HTR-8/SVneo (cell line): ENCODE measurements at regions not wholly inside any gene's neighbourhood (a gene's known extent, or its start where the extent isn't known, plus 50 kb on each side); places are given as distances from the start of the nearest gene placed in this dataset.

Source experiments
- DNase-seq: peaks from one replicate; pipeline ENCODE4 v3.0.0; 2011; ENCODE audit warnings: low spot score, mixed read lengths; ENCODE audit not compliant: insufficient read length
- FAIRE-seq: peaks from 2 replicates; lab custom pipeline; 2011; peaks lifted over from hg19 to GRCh38; lab: Jason Lieb, UNC

GRCh38 chr6:139577763-139578604 is 203.5 kb upstream of the CITED2 start:
- peak; percentile 59 for DNase-seq
- peak; percentile 16 for FAIRE-seq

GRCh38 chr6:139577124-139577762 is 202.8 kb upstream of the CITED2 start:
- no peak for FAIRE-seq
- DNase-seq: no peak

- DNase-seq (no peak), FAIRE-seq (no peak)
These were observed 197.6 kb upstream of the CITED2 start for GRCh38 chr6:139572001-139572400.

GRCh38 chr6:139570166-139570565 is 195.7 kb upstream of the CITED2 start:
- FAIRE-seq: no peak

DNA sequence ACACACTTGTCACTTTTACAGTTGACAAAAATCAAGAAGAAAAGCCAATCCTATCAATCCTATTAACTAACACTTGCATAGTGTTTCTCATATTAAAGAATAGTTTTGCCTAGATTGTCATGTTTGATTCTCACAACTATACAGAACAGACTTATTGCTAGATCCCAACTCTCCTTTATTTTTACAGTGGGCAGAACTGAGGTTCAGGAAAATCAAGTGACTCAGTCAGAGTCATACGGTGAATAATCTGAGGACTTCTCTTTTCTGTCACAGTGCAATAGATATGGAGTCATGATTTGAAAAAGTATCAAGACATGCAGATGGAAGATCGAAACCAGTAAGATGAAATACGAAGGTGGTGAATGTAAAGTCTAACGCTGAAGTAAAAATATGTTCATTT is 195.1 kb upstream of the CITED2 start:
- DNase-seq (no peak), FAIRE-seq (no peak)

More at GRCh38 chr6:139570166-139570565, 195.7 kb upstream of the CITED2 start:
- DNase-seq: no peak

DNA sequence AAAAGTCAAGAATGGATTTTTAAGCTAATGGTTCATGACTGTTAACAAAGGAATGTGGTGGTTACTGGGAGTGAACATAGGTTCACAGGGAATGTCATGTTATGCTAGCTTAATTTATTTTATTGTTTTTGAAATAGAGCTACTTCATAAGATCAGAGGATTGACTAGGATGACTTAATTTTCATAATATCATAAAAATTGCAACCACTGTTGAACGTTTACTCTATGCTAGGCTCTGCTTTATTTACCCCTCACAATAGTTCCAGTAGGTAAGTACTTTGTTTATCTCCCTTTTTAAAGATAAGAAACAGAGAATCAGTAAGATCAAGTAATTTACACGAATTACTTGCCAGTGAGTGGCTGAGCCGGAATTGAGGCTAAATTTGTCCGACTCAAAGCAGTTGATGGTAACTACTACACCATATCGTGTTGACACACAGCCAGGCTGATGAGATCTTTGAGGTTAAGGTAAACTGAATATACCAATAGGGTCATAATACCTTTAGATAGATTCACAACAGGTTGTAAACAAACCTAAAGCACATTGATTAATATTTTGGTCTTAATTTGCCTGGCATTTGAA is 194.6 kb upstream of the CITED2 start:
- FAIRE-seq: peak; percentile 9

DNA sequence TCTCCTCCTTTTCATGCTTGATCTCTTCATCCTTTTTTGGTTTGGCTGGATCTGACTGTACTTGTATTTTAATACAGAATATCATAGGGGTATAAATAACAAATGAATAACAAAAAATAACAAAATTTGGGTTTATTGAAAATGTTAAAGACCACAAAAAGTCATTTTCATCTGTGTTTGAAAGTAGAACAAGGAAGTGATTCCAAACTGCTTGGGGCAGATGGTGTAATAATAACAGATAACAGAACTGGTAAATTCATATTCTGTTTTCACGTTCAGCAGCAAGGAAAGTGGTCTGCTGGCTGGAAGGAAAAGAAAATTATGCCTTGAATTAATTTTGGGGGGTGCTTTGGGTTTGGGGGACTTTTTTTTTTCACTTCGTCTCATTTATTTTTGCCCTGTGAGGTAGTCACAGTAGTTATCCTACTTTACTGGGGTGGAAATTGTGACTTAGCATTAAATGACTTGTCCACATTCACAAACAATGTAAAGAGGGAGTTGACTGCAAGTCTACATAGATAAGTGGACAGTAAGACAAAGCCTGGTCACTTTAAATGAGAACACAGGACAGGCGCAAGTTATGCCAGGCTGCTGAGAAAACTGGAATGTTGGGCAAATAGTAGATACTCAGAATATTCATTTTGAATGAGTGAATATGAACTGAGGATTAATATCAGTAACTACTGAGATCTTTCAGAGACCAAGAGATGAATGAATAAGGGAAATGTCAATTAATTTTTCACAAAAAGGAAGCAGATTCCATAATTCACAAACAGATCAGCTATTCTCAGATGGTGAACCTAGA is 193.9 kb upstream of the CITED2 start:
- DNase-seq: no peak
- FAIRE-seq: no peak

More for the DNA sequence above, 194.6 kb upstream of the CITED2 start:
- peak; percentile 71 for DNase-seq

DNA sequence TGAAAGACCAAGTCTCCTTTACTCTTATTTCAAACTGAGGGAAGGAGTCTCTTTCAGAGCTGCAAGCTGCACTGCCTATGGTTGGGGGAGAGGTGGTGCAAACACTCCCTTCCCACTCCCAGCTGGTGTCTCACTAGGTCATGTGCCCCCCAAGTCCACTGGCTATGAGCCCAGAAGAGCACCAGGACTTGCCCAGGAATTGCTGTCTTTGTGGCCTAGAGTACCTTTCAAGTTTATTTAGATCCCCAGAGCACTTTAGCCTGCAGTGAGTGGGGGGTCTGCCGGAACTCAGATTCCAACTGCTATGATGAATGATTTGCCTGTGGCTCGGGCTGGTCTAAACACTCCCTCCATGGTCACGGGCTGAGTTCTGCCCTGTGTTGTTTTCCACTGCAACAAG is 192.6 kb upstream of the CITED2 start:
- FAIRE-seq (peak; percentile 42), DNase-seq (no peak)

DNA sequence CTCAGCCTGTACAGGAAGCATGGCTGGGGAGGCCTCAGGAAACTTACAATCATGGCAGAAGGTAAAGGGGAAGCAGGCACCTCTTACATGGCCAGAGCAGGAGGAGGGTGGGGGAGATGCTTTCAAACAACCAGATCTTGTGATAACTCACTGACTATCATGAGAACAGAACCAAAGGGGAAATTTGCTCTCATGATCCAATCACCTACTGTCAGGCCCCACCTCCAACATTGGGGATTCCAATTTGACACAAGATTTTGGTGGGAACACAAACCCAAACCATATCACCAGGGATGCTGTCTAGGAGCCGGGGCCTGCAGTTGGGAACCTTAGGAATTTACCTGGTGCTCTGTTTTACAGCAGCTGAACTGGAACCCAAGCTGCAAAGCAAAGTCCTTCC is 191.1 kb upstream of the CITED2 start:
- no peak for DNase-seq
- FAIRE-seq: no peak

GRCh38 chr6:139557547-139557946 is 183.1 kb upstream of the CITED2 start:
- FAIRE-seq: no peak
- DNase-seq: no peak

- no peak for DNase-seq
- no peak for FAIRE-seq
These were observed 182.1 kb upstream of the CITED2 start for GRCh38 chr6:139556532-139556931.

DNA sequence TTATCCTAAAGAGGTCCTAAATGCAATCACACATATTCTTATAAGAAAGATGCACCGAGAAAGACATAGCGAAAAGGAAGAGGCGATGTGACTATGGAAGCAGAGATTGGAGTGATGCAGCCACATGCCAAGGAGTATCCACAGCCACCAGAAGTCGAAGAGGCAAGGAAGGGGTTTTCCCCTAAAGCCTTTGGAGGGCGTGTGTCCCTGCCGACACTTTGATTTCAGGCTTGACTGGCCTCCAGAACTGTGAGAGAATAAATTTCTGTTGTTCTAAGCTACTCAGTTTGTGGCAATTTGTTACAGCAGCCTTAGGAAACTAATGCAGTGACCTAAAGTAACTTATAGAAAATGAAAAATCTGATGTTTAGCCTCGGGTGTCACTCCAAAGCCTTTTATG is 179.5 kb upstream of the CITED2 start:
- no peak for DNase-seq
- FAIRE-seq: no peak

DNA sequence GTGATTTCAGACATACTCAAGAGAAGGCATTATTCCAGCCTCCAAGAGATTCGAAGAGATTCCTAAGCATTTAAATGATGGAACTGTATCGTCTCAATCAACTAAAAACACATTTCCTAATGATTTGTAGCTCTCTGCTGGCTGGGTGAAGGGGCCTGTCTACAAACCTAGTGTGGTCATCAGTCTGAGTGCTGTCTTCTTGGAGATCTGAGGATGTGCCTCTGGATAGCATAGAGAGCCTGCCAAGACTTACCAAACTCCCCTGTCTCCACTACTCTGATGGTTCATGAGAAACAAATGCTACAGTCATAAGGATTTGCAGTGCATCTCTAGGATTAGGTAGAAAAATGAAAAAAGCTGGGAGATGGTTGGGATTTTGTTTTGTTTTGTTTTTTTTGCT is 176.9 kb upstream of the CITED2 start:
- no peak for DNase-seq
- FAIRE-seq: no peak

DNA sequence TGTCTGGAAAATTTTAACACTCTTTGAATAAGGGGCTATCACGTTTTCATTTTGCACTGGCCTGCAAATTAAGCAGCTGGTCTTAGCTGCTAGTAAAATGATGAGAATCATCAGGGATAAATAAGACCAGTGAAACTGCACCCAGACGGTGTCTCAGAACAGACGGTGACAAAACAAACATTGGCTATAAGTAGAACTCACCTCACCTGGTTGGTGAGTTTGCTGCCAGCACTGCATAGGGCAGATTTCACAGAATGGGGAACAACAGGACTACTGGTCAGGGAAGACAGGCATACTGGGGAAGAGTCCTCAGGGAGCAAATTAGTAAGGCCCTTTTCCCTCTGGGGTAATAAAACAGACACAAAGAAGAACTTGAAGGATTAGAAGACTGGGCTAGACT is 175.9 kb upstream of the CITED2 start:
- FAIRE-seq: no peak
- DNase-seq: no peak

GRCh38 chr6:139549561-139550070 is 175.2 kb upstream of the CITED2 start:
- DNase-seq (no peak), FAIRE-seq (no peak)

- DNase-seq: no peak
- FAIRE-seq: no peak
These were observed 173.4 kb upstream of the CITED2 start for GRCh38 chr6:139547804-139548203.

DNA sequence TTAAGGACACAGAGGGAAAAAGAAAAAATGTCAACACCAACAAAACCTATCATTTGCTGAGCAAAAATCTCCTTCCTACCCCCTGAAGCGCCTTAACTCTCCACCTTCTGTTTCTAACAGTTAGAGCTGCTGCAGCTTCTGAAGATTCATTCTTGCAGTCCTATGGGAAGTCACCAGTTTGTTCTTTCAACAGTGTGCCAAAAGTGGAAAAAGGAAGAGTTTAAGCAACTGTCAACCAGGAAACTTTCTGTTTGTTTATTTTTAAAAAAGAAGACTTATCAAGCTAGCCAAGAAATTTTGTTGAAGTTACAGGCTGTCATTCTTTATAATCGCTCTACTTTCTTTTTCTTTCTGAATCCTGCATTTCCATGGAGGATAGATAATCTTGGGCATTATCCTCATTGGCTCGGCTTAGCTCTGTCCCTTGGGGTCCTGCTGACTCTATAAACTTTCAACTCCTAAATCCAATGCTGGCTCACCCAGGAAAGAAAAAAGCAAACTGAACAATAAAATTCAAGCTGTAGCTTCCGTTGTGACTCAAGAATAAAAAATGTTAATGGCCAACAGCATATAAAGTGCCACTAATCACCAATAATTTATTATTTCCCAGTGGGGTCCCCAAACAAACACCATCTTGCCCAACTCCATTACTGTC is 172.8 kb upstream of the CITED2 start:
- no peak for DNase-seq
- no peak for FAIRE-seq

- FAIRE-seq: no peak
These were observed 171.6 kb upstream of the CITED2 start for GRCh38 chr6:139546106-139546472.

GRCh38 chr6:139545206-139546105 is 171.0 kb upstream of the CITED2 start:
- FAIRE-seq (no peak), DNase-seq (no peak)

More at GRCh38 chr6:139546106-139546472, 171.6 kb upstream of the CITED2 start:
- DNase-seq: no peak
